ENCODE measurements at regions not wholly inside any gene's neighbourhood (a gene's known extent, or its start where the extent isn't known, plus 50 kb on each side); places are given as distances from the start of the nearest gene placed in this dataset.
"Not testable (repeated sequence)": the region's sequence is repeated elsewhere in the genome, so short reads cannot be mapped to it uniquely, and the experiment has no call there.

DNA sequence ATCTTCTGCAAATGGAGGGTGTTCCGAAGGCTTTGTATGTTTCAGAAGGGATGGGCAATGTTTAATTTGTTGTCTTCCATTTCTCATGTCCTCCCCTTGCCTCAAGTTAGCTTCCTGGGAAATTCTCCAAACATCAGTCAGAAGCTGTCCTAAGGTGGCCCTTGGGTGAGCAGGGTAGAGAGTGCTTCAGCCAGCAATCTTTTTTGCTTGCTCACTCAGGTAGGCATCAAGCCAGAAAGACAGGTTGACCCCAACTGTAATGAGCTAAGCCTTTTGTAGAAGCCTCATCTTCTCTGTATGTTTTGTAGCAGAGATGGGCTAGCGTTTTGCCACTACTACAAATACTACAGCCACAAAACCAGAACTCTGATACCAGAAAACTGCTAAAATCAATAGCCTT lies 321.5 kb upstream of the FAM78B start:
- no peak for DNase-seq (ENCODE audit: low read depth)
- no peak overlapping the region for H3K4me3 ChIP-seq (ENCODE audit: low read depth, low read length)
- no peak for TF ChIP-seq CTCF (IDR thresholded peaks at IDR 0.05; ENCODE audit: low read depth, low read length, missing control alignments)

- peak overlapping the region; percentile 45 for H3K4me3 ChIP-seq (ENCODE audit: low read depth, low read length)
- no peak for TF ChIP-seq CTCF (IDR thresholded peaks at IDR 0.05; ENCODE audit: low read depth, low read length, missing control alignments)
- DNase-seq (ENCODE audit: low read depth) = no peak
Measured at GRCh38 chr1:166489356-166489669, 322.5 kb upstream of the FAM78B start.

DNA sequence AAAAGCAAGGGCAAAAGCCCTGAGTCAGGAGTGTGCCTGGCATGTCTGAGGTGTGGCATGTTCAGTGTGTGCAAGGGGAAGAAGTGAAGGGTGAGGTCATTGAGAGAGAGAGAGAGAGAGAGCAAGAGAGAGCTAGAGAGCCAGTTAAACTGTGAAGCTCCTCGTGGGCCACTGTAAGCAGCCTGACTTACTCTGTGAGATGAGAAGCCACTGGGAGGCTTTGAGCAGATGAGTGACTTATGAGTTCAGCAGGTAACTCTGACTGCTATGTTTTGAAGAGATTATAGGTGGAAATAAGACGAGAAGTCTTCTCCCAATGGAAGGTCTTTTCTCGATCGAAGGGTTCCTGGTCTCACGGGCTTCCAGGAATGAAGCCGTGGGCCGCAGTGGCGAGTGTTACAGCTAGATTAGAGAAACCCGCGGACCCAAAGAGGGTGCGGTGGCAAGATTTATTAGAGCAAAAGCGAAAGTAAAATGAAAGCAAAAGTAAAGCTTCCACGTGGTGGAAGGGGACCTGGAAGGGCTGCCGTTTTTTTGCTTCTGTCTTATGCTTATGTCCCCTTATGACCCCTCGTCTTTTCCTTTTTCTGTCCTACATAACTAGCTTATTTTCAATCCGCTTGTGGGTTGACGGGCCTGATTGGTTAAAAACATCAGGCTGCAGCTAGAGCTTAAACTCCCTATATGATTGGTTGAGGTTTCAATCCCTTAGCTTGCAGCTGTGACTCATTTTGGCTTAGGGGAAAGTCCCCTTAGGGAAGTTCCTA lies 323.1 kb upstream of the FAM78B start:
- DNase-seq (ENCODE audit: low read depth) = peak; percentile 75
- peak overlapping the region; percentile 45 for H3K4me3 ChIP-seq (ENCODE audit: low read depth, low read length)

DNA sequence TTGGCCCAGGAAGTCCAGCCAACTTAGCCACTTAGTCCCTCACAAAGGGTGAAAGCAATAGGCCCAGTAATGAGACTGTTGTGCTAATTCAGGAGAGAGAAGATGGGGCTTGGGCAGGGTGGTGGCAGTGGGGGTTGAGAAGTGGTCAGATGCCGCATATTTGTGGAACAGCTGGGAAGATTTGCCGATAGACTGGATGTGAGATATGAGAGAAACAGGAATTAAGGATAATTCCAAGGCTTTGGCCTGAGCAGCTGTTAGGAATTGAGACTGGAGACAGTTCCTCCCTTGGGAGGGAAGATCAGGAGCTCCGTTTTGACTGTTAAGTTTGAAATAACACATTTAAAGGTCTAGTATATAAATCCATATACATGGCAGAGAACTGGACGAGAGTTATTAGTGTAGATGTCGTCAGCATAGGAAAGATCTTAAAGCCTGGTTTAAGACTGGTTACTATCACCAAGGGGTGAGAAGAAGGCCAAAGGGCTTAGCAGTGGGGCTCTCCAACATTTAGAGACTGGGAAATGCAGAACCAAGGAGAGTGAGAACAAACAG lies 323.7 kb upstream of the FAM78B start:
- H3K4me3 ChIP-seq (ENCODE audit: low read depth, low read length) = no peak overlapping the region; the same call in 1 of the 2 replicates
- no peak for TF ChIP-seq CTCF (IDR thresholded peaks at IDR 0.05; ENCODE audit: low read depth, low read length, missing control alignments)
- no peak for DNase-seq (ENCODE audit: low read depth)

More for the DNA sequence above, 323.1 kb upstream of the FAM78B start:
- no peak for TF ChIP-seq CTCF (IDR thresholded peaks at IDR 0.05; ENCODE audit: low read depth, low read length, missing control alignments)

- not testable (repeated sequence) for H3K4me3 ChIP-seq (ENCODE audit: low read depth, low read length); DNase-seq (ENCODE audit: low read depth)
Measured at GRCh38 chr1:166493765-166494164, 327.0 kb upstream of the FAM78B start.

GRCh38 chr1:166507347-166507746 lies 331.9 kb upstream of the POGK start:
- TF ChIP-seq CTCF (IDR thresholded peaks at IDR 0.05; ENCODE audit: low read depth, low read length, missing control alignments) = no peak

GRCh38 chr1:166511761-166512160 lies 327.5 kb upstream of the POGK start:
- no peak for DNase-seq (ENCODE audit: low read depth)
- no peak for TF ChIP-seq CTCF (IDR thresholded peaks at IDR 0.05; ENCODE audit: low read depth, low read length, missing control alignments)
- H3K4me3 ChIP-seq (ENCODE audit: low read depth, low read length) = no peak overlapping the region

More at GRCh38 chr1:166507347-166507746, 331.9 kb upstream of the POGK start:
- no peak overlapping the region for H3K4me3 ChIP-seq (ENCODE audit: low read depth, low read length)
- no peak for DNase-seq (ENCODE audit: low read depth)

All from GM12864 (cell line).